ENCODE measurements at regions not wholly inside any gene's neighbourhood (a gene's known extent, or its start where the extent isn't known, plus 50 kb on each side); places are given as distances from the start of the nearest gene placed in this dataset.
"Not testable (repeated sequence)": the region's sequence is repeated elsewhere in the genome, so short reads cannot be mapped to it uniquely, and the experiment has no call there.

DNA sequence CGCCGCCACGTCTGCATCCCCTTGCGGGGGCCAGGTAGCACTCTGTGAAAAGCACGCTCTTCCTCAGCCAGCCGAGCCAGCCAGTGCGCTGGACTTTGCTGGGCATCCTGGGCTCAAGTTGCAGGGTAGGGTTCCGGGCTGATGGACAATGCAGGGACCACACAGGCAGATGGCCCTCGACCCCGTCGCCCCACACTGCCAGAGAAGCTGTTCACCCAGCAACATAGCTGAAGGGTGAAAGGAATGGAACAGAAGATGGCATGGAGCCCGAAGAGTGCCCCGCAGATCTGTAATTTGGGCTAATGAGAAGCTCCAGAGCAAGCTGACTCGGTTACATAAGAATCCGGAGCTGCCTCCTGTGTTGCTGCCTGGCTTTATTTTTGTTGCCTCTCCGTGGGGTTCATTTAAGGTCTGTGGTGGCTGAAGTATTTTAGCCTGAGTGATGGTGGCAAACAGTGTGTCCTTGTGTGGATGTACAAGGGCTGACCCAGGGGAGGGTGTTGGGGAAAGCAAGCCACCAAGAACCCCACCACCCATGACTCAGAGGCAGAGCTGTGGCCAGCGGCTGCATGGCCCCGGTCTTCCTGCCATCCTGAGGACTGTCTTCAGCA, 105.8 kb downstream of the SOX1 start:
- peak in 31 of 56 donors; percentile 2 to 75 (median 37) for DNase-seq

DNA sequence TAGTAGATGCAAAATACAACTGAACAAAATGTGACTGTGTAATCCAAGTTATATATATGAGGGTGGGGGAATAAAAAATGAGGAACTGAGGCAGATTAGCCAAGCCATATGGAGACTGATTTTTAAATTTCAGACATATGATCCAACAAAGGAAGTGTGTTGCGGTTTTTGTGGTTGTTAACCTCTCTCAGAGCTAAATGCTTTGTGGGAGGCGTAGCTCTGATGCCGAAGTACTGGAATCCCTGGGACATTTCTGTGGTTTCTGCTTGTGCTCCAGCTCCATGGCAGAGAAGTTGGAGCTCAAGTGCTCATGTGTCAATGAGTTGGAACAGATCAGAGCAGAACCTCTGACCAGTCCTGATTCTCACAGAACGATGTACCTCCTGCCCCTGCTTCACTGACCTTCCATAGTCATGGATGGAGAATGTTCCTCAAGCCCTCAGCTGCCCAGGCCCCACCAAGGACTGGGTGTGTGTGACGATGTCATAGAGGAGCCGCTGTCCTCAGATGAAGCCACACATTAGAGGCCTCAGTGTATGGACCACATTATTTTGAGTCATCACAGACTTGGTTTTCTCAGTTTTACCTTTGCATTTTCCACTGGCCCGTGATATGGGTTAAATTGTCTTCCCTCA, 107.6 kb downstream of the SOX1 start:
- DNase-seq: no peak

DNA sequence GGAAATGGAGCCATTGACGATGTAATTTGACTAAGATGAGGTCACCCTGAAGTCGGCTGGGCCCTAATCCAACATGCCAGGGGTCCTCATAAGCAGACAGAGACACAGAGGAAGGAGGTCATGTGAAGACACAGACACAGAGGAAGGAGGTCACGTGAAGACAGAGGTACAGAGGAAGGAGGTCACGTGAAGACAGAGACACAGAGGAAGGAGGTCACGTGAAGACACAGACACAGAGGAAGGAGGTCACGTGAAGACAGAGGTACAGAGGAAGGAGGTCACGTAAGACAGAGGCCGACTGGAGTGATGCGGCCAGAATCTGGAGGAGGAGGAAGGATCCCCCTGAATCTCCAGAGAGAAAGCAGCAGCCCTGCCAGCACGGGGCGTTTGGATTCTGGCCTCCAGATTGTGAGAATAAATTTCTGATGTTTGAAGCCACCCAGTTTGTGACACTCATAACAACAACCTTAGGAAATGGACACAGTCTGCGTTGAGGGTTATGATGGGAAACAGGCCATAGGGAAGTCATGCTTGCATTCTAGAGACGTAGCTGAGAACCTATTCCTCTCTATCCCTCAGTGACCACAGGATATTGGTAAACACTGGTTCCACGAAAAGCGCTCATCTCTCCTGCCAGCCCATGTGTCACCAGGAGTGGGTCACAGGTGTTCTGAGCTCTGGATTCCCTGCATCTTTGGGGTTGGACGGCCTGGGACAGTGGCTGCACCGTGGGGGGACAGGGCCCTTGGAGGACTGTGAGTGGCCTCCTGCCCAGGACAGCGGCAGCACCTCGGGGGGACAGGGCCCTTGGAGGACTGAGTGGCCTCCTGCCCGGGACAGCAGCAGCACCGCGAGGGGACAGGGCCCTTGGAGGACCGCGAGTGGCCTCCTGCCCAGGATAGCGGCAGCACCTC, 108.5 kb downstream of the SOX1 start:
- no peak for DNase-seq

DNA sequence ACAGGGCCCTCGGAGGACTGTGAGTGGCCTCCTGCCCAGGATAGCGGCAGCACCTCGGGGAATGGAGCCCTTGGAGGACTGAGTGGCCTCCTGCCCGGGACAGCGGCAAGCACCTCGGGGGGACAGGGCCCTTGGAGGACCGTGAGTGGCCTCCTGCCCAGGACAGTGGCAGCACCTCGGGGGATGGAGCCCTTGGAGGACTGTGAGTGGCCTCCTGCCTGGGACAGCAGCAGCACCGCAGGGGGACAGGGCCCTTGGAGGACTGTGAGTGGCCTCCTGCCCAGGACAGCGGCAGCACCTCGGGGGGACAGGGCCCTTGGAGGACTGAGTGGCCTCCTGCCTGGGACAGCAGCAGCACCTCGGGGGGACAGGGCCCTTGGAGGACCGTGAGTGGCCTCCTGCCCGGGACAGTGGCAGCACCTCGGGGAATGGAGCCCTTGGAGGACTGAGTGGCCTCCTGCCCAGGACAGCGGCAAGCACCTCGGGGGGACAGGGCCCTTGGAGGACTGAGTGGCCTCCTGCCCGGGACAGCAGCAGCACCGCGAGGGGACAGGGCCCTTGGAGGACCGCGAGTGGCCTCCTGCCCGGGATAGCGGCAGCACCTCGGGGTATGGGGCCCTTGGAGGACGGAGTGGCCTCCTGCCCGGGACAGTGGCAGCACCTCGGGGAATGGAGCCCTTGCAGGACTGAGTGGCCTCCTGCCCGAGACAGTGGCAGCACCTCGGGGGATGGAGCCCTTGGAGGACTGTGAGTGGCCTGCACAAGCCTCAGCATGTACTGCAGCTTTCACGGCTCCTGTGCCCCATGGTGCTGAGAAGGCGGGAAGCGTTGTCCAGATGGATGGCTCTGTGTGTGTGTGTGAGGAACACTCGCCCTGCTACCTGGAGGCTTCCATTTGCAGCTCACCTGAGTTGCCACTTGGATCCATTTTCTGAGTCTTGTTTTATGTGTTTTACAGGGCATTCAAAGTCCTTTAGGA, 109.5 kb downstream of the SOX1 start:
- DNase-seq: not testable (repeated sequence)

DNA sequence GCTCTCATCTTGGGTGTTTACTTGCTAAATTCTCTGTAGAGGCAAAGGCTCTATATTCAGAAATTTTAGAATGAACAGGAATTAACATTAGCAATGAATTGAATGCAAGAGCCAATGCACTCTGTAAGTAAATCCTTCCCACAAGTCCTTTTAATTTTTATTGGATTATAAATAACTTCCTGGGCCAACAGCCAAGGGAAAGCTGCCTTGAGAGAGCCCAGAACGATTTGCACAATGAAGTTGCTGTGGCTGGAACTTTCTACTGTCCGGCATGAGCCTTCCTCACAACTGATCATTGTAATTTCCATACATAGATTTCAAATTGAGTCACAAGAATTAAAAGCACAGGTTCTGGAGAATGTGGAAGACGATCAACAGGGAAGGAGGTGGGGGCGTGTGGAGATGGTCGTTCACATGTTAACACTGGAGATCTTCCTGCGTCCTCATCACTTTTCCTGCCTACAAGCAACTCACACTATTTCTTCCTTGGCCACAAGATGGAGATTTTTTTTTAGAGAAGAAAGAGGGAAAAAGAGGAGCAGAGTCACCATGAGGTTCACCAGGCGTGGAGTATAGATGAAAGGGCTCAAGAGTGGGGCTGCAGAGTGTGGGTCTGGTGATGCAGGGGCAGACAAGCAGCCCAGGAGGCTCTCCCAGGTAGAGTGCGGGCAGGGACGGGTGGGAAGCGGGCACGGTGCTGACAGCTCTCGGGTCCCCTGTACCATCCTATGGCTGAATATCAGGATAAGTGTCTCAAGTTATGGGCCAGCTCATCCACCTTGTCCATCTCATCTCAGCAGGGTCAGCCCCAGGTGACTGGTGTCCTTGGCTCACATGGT, 110.7 kb downstream of the SOX1 start:
- DNase-seq: no peak

DNA sequence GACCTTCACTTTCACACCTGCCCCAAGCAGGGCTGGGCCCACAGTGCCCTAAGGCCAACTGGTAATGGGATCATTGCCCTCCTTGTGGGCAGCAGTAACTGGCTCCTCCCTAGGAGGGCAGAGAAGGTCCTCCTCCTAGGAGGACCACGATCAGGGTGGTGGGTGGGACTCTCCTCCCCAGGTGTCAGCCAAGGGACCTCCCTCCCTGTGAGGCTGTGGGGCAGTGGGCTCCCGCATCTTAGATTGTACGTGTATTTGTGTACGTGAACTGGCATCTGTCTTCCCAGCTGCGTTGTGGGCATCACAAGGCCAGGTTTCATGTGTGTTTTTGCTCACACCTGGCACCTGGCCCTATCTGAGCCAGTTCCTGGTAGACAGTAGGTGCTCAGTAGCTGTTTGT, 111.8 kb downstream of the SOX1 start:
- DNase-seq: no peak

DNA sequence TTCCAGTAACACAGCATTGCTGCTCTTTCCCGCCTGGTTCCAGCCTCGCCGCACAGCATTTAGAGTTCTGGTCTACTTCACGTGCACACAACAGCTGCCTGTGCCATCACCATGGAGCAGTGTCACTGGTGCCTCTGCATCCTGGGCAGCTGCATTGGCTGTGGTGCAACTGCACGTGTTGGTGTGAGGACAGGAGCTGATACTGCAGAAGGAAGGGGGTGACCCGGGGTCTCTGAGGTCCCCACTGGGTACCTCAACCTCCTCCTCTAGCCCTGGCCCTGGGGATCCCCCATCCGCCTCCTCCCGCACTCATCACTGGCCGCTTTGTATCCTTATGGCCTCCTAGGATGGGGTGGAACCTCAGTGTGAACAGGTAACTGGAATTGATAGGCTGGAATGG, 112.5 kb downstream of the SOX1 start:
- no peak for DNase-seq

DNA sequence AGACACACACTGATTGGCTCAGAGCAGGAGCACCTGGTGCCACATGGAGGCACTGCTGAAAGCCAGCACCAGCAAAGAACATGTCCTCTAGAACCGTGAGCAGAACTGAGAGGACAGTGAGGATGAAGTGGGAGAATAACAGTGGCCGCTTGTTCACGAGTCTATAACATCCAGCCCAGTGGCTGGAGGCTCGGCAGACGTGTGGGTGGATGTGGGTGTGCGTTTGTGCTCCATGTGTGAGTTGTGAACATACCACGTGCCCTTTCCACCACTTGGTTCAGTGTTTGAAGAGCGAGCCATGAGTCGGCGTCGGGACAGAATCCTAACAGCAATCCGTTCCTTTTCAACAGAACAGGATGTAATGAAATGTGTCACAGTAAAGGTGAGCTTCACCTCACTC, 113.0 kb downstream of the SOX1 start:
- no peak for DNase-seq

DNA sequence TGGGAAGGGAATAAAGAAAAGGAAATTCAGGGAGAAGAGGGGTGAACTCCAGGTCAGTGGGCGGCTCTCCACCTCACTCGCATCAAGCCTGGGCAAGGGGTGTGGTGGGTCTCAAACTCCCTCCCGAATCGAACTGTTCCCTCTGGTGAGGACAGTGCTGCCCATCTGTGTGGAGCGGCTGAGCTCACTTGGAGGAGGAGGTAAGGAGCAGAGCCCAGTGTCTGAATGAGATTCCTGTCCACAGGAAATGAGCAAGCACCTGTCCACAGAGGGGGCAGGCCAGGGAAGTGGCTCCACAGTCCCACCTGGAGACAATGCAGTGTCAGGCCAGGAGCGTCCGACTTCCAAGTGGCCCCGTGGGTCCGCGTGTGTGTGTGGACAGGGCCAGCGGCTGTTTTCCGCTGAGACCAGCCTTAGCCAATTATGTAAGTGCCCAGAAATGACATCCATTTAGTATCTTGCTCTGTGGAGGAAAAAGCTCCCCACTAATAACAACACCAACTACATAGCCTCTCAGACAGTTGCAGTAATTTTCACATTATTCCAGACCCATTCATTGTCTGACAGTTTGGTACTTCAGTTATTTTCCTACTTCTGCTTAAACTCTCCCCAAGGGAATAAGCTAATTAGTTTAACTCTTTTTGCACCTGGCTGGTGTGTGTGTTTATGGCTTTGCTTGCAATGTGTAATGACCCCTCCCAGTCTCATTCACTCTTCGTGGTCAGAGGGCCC, 114.6 kb downstream of the SOX1 start:
- DNase-seq: no peak

DNA sequence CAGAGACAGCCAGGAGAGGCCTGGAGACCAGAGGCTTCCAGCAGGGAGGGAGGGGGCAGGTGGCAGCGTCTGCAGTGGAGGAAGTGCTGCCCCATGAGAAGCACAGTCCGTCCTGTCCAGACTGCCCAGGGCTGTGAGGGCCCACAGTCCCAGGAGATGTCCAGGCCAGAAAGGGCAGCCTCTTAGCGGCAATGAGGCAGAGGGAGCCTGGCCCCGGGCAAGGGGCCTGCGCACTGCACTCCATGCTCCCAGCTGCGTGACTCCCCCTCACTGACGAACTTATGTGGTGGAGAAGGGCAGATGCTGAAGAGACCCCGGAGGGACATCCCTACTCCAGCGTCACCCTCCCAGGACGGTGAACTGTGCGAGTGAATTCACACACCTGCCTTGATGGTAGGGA, 115.3 kb downstream of the SOX1 start:
- no peak for DNase-seq

DNA sequence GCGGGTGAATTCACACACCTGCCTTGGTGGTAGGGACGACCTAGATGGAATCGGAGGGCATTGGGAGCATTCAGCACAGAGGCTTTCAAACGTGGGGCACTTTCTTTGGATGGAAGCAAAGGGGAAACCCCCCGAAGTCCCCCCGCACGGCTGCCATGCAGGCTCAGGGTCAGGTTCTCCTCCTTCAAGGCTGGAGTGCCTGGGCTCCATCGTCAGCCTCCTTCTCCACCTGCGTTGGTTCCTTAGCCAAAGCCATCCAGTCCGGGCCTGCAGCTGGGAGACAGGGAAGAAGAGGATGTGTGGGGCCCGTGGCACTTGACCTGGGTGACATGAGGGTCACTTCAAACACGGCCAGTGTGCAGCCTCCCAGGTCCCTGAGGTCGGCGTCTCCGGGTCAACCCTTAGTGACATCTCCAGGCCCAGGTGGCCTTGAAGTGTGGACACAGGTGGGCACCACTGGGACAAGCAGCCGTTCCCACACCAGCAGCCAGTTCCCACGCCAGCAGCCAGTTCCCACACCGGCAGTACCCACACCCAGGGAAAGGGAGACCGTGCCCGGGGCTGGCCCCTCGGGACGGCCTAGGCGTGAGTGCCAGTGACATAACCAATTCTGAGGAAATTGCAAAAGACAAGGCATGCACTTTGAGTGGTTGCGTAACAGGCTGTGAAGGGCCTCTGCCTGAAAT, 116.0 kb downstream of the SOX1 start:
- no peak for DNase-seq

DNA sequence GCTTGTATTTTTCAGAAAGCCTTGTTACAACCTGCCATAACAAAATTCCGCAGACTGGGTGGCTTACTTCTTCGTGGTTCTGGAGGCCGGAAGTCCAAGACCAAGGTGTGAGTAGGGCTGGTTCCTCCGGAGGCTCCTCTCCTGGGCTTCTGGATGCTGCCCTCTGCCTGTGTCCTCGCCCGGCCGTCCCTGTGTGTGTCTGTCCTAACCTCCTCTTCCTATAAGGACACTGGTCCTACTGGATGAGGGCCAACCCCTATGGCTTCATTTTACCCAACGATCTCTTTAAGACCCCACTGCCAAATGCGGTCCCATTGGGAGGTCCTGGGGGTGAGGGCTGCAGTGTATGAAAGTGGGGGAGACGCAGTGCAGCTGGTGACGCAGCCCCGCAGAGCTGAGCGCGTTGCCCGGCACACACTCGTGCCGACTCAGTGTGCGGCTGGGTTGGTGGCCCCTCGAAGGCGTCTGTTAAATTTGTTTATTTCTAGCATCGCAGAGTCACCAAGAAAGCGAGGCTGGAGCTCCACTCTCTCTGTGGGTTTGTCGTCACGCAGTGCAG, 116.7 kb downstream of the SOX1 start:
- no peak for DNase-seq

DNA sequence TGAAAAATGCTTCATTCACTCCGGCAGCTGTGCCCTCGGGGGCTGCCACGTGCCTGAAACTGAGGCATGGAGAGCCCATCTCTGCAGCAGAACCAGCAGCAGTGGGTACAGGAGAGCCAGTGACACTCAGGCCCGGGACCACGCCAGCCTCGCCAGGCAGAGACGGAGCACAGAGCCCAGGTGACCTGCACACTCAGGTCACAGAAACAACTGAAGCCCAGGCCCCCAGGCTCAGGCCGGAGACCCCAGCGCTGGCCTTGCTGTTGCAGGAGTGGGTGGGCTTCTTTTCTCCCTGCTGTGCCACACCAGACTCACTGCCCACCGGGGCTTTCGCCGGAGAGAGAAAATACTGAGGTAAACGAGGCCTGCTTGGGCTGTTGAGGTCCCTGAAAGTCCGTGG, 117.3 kb downstream of the SOX1 start:
- no peak for DNase-seq

DNA sequence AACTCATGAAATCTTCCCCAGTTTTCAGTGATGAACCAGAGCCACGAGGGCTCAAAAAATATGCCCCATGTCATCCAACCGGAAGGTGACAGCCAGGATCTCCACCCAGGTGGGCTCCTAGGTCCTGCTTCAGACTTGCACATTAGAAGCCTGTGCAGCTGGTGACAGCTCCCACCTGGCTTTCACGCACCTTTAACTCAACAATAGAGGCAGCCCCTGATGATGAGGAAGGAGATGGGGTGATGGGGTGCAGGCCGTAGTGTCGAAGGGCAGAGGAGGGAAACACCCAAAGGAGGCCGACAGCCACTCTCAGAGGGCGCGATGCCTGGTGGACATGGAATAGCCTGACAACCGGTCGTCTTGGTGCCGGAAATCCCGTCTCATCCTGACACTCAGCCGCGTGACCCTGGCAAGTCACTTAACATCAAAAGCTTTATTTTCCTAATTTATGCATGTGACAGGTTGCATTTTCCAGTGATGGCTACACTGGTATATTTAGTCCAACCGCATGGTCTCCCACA, 118.0 kb downstream of the SOX1 start:
- DNase-seq: no peak

DNA sequence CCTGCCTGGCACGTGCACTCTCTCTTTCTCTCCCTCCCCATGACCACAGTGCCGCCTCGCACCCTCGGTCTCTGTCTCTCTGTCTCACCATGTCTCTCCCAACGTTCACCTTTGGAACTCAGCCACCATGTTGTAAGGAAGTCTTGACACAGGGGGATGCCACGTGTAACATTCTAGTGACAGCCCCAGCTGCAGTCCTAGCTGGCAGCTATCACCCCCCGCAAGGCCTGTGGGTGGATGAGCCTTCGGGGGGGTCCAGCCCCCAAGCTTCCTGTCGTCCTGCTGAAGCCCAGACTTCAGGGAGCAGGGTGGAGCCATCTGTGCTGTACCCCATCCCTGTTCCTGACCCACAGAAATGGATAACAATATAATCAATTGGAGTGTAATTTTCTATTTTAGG, 118.5 kb downstream of the SOX1 start:
- DNase-seq: no peak

DNA sequence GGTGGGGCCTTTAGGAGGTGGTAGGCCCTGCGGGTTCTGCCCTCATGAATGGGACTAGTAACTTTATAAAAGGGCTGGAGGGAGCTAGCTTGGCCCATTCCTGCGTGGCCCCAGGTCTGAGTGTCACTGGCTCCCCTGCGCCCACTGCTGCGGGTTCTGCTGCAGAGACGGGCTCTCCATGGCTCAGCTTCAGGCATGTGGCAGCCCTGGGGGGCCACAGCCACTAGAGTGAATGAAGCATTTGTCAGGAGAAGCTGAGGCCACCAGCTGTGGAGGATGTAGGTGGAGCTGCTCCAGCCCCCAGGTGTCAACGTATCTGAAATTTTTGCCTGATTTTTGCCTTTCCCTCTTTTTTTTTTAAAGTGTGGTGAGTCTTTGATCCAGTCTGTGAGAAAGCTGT, 119.1 kb downstream of the SOX1 start:
- DNase-seq: no peak

DNA sequence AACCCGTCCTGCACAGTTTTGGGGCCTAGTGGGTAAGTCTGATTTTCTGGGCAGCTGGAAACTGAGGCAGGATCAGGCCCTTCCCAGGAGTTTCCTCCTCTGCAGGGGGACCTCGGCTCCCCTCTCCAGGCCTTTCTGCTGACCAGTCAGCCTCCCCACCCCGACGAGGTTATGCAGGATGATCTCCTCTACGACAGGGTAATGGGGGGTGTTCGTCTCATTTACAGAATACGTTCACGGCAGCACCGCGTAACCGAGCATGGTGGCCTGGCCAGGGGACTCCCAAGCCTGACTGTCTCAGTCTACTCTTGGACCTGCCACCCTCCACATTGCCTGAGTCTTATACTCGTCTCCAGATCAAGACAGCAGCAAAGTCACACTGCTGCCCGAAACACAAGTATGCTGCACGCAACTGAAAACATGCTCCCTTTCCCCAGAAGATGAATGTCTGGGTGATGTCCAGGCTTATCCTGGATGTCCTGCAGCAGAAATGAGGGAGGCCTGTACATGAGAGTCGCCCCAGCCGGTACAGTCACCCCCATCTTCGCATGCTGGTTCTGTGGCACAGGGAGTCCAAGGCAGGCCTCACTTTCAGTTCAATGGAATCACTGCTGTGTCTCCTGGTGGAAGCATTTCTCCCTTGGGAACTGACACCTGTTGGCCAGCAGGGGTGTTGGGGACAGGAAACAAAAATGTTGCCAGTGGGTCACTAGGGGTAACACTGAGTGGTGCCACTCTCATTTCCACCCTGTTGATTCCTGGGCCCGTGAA, 120.8 kb downstream of the SOX1 start:
- no peak for DNase-seq

DNA sequence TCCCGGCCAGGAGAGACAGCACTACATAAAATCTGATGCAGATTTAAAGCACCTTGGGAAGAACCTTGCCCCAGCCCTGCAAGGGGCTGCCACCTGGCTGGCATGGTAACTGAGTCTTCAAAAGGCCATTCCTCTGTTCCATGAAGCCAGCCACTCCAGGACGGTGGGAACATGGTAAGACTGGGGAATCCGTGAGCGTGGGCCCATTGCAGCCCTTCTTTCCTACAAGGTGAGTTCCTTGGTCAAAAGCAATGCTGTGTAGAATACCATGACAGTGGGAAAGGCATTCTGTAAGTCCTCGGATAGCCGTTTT, 121.3 kb downstream of the SOX1 start:
- no peak for DNase-seq
